Esophagus squamous epithelium (tissue), 5 donors: ENCODE measurements at regions not wholly inside any gene's neighbourhood (a gene's known extent, or its start where the extent isn't known, plus 50 kb on each side); places are given as distances from the start of the nearest gene placed in this dataset.

Experiments
- DNase-seq: peaks from one replicate; lab custom pipeline; 2025; lab: John Stamatoyannopoulos, UW
- H3K27ac ChIP-seq, 4 donors: fragments of 200-600 bp; sonication (generic); one replicate each; pipeline ENCODE4 v1.5.1; 2016 to 2019; ENCODE audit warnings: mild to moderate bottlenecking in 1 of 4
- H3K27me3 ChIP-seq, 4 donors: fragments of 200-600 bp; sonication (generic); 1 replicate in 3 of 4; 2 replicates in 1 of 4; pipeline versions ENCODE4 v1.5.1 to v1.6.0; 2017 to 2021; ENCODE audit warnings: antibody characterized with exemption in 1 of 4
- H3K36me3 ChIP-seq, 3 donors: fragments of 200-600 bp; sonication (generic); one replicate each; pipeline ENCODE4 v1.5.1; 2016 to 2019
- H3K4me1 ChIP-seq, 3 donors: fragments of 200-600 bp; sonication (generic); one replicate each; pipeline ENCODE4 v1.5.1; 2017 to 2019
- H3K4me3 ChIP-seq, 4 donors: fragments of 200-600 bp; sonication (generic); 1 replicate in 3 of 4; 2 replicates in 1 of 4; pipeline ENCODE4 v1.5.1; 2016 to 2019; ENCODE audit warnings: mild to moderate bottlenecking in 2 of 4, moderate library complexity in 1 of 4
- H3K9me3 ChIP-seq, 3 donors: fragments of 200-600 bp; sonication (generic); one replicate each; pipeline ENCODE4 v1.5.1; 2016 to 2019
- CTCF ChIP-seq, 6 experiments: fragments of 450-650 bp in 4 of 6; fragments of 200-600 bp in 2 of 6; sonication (generic) in 2 of 6; IDR thresholded peaks; one replicate each; pipeline ENCODE4 v1.5.1; 2016 to 2019; ENCODE audit warnings: antibody characterized with exemption in 6 of 6, mild to moderate bottlenecking in 4 of 6, moderate library complexity in 4 of 6
- POLR2A ChIP-seq, 4 donors: fragments of 450-650 bp; IDR thresholded peaks; one replicate each; pipeline ENCODE4 v1.6.1; 2017; ENCODE audit warnings: antibody characterized with exemption in 4 of 4, mild to moderate bottlenecking in 4 of 4, moderate library complexity in 3 of 4
- WGBS, 2 donors: methylation state at CpG; one replicate each; pipeline ENCODE4 v1.1.5; 2018; 5-methylcytosine and 5-hydroxymethylcytosine counted together
- intact Hi-C: fragments of 100-400 bp; cut with DNase I; formaldehyde crosslinking; loops from one replicate; pipeline ENCODE4 v1.15.0; 2022
- donor health status: DM: yes; HTN: yes; CAD: no.

DNA sequence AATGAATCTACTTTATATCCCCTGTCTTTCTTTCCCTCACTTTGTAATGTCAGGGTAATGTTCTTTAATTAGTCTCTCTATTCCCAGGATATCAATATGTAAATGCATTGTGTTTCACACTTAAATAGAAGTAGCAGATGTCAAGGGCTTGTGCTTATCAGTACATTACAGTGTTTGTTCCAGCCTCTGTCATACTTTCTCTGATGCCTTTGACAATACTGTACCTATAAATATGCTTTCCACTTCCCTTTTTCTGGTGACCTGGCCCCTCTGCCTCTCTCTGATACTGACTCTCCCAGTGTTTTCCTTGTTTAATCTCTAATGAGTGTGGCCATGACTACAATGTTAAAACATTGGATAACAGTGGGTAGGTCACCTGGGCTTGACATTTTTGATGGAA lies 862.0 kb upstream of the NEGR1 start:
- no peak overlapping the region for H3K4me3 ChIP-seq
- no peaks in the 10 kb centered on the region for H3K9me3 ChIP-seq
- TF ChIP-seq POLR2A (IDR thresholded peaks at IDR 0.05) (no peak), CTCF (IDR thresholded peaks at IDR 0.05) (no peak)
- no peak overlapping the region for H3K27ac ChIP-seq
- DNase-seq, result no peak
- no peaks in the 10 kb centered on the region for H3K36me3 ChIP-seq
- intact Hi-C loops, result no loop called here
- no peaks in the 10 kb centered on the region for H3K4me1 ChIP-seq
- no peaks in the 10 kb centered on the region for H3K27me3 ChIP-seq

- TF ChIP-seq CTCF (IDR thresholded peaks at IDR 0.05) (no peak), POLR2A (IDR thresholded peaks at IDR 0.05) (no peak)
- H3K27ac ChIP-seq, result no peak overlapping the region
- H3K36me3 ChIP-seq, result no peaks in the 10 kb centered on the region
- H3K4me1 ChIP-seq, result no peaks in the 10 kb centered on the region
- DNase-seq, result no peak
- intact Hi-C loops, result no loop called here
- H3K9me3 ChIP-seq, result no peaks in the 10 kb centered on the region
- H3K27me3 ChIP-seq, result no peaks in the 10 kb centered on the region
- H3K4me3 ChIP-seq, result no peak overlapping the region
These were observed 854.6 kb upstream of the NEGR1 start for GRCh38 chr1:73136975-73137374.

DNA sequence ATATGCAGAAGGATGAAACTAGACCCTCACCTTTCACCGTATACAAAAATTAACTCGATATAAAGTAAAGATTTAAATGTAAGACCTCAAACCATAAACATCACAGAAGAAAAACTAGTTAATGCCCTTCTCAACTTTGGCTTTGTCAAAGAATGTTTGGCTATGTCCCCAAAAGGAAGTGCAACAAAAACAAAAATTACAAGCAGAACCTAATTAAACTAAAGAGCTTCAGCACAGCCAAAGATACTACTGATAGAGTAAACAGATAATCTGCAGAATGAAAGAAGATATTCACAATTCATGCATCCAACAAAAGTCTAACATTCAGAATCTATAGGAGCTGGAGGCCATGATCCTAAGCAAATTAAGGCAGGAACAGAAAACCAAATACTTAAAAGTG lies 824.6 kb upstream of the NEGR1 start:
- WGBS, 2 donors, result 82 to 91% methylated on average over 2 of the region's 2 CpGs
- no peak for DNase-seq
- no peaks in the 10 kb centered on the region for H3K4me1 ChIP-seq
- TF ChIP-seq POLR2A (IDR thresholded peaks at IDR 0.05), result no peak
- no peak for TF ChIP-seq CTCF (IDR thresholded peaks at IDR 0.05)
- intact Hi-C loops, result no loop called here
- no peaks in the 10 kb centered on the region for H3K36me3 ChIP-seq
- peaks cover 0 to 15% (median 0%) of the 10 kb centered on the region in 3 donors for H3K9me3 ChIP-seq
- no peaks in the 10 kb centered on the region for H3K27me3 ChIP-seq
- H3K4me3 ChIP-seq, result no peak overlapping the region
- H3K27ac ChIP-seq, result no peak overlapping the region

GRCh38 chr1:73105755-73106154 lies 823.4 kb upstream of the NEGR1 start:
- no peak for DNase-seq
- 85 to 87% methylated on average over 7 to 13 of the region's 16 CpGs for WGBS, 2 donors
- no peak overlapping the region for H3K4me3 ChIP-seq
- TF ChIP-seq POLR2A (IDR thresholded peaks at IDR 0.05) (no peak), CTCF (IDR thresholded peaks at IDR 0.05) (no peak)
- no peak overlapping the region for H3K27ac ChIP-seq
- H3K27me3 ChIP-seq, result no peaks in the 10 kb centered on the region
- peaks cover 0 to 15% (median 0%) of the 10 kb centered on the region in 3 donors for H3K9me3 ChIP-seq
- H3K4me1 ChIP-seq, result no peaks in the 10 kb centered on the region
- H3K36me3 ChIP-seq, result no peaks in the 10 kb centered on the region
- intact Hi-C loops, result no loop called here

DNA sequence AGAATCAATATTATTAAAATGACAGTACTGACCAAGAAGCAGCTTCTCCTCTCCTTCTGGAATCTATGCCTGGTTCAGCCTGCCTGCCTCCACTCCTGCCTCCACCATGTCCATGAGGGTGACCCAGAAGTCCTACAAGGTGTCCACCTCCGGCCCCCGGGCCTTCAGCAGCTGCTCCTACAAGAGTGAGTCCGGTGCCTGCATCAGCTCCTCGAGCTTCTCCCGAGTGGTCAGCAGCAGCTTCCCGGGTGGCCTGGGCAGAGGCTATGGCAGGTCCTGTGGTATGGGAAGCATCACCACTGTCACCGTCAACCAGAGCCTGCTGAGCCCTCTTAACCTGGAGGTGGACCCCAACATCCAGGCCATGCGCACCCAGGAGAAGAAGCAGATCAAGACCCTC lies 822.4 kb upstream of the NEGR1 start:
- no peaks in the 10 kb centered on the region for H3K4me1 ChIP-seq
- intact Hi-C loops, result no loop called here
- no peak overlapping the region for H3K4me3 ChIP-seq
- H3K27ac ChIP-seq, result no peak overlapping the region
- H3K36me3 ChIP-seq, result no peaks in the 10 kb centered on the region
- TF ChIP-seq CTCF (IDR thresholded peaks at IDR 0.05) (no peak), POLR2A (IDR thresholded peaks at IDR 0.05) (no peak)
- no peaks in the 10 kb centered on the region for H3K27me3 ChIP-seq
- 92 to 100% methylated on average over 2 to 6 of the region's 8 CpGs for WGBS, 2 donors
- H3K9me3 ChIP-seq, result peaks cover 0 to 15% (median 0%) of the 10 kb centered on the region in 3 donors
- DNase-seq, result no peak
